Fibroblast of lung (primary cell): ENCODE measurements at regions not wholly inside any gene's neighbourhood (a gene's known extent, or its start where the extent isn't known, plus 50 kb on each side); places are given as distances from the start of the nearest gene placed in this dataset.

Experiments
- EZH2 ChIP-seq: IDR thresholded peaks from 2 replicates; pipeline ENCODE4 v1.5.1; 2012; ENCODE audit warnings: low read length, control low read depth, mild to moderate bottlenecking; ENCODE audit errors: missing control alignments
- TF ChIP-seq, protein P1 (sequence below), 2 donors: IDR thresholded peaks in 1 of 2; conservative IDR thresholded peaks in 1 of 2; 1 replicate in 1 of 2; 2 replicates in 1 of 2; pipeline ENCODE4 v1.5.1; 2011 to 2012; ENCODE audit warnings: low read length in 2 of 2, control low read depth in 1 of 2, inconsistent platforms in 1 of 2, low read depth in 1 of 2, mild to moderate bottlenecking in 1 of 2

GRCh38 chr6:113011389-113011788 lies 664.3 kb downstream of the RFPL4B start:
- TF ChIP-seq, protein P1, sequence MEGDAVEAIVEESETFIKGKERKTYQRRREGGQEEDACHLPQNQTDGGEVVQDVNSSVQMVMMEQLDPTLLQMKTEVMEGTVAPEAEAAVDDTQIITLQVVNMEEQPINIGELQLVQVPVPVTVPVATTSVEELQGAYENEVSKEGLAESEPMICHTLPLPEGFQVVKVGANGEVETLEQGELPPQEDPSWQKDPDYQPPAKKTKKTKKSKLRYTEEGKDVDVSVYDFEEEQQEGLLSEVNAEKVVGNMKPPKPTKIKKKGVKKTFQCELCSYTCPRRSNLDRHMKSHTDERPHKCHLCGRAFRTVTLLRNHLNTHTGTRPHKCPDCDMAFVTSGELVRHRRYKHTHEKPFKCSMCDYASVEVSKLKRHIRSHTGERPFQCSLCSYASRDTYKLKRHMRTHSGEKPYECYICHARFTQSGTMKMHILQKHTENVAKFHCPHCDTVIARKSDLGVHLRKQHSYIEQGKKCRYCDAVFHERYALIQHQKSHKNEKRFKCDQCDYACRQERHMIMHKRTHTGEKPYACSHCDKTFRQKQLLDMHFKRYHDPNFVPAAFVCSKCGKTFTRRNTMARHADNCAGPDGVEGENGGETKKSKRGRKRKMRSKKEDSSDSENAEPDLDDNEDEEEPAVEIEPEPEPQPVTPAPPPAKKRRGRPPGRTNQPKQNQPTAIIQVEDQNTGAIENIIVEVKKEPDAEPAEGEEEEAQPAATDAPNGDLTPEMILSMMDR (conservative IDR thresholded peaks at IDR 0.05 in 1 of 2, IDR thresholded peaks at IDR 0.05 in 1 of 2; ENCODE audit: low read depth in 1 of 2, low read length in 2 of 2): no peak
- TF ChIP-seq EZH2: no peak
